Ramos (cell line): ENCODE measurements at regions not wholly inside any gene's neighbourhood (a gene's known extent, or its start where the extent isn't known, plus 50 kb on each side); places are given as distances from the start of the nearest gene placed in this dataset.

ENCODE experiments used
- in situ Hi-C: fragments of 300-500 bp; cut with MboI; formaldehyde crosslinking; loops from one replicate; pipeline ENCODE4 v1.14.3; 2022; ENCODE audit warnings: low sequenced_read_pairs; ENCODE audit not compliant: unreplicated experiment

DNA sequence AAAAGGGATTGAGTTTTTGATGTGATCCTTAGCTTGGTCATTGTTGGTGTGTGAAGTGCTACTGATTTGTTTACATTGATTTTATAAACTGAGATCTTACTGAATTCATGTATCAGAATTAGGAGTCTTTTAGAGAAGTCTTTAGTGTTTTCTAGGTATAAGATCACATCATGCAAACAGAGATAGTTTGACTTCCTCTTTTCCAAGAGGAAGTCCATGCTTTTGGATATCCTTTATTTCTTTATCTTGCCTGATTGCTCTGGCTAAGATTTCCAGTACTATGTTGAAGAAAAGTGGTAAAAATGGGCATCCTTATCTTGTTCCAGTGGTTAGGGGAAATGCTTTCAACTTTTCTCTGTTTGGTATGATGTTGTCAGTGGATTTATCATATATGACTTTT, 561.2 kb upstream of the SLITRK1 start:
- in situ Hi-C loops, result no loop called here

DNA sequence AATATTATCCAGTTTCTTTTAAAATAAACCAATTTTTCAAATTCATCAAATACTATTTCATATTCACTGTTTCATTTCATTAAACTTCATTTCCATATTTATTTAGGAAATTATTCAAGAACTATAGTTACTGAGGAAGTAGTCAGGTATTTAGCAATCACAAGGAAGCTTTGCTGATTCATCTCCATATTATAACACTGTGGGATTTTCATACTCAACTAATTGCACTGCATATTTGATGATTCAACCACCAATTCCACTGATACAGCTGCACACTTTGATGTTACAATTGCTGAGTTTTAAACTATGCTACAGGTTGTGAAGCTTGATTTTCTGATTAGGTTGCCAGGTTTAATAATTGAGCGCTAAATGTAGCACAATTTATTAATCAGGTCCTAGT, 556.8 kb upstream of the SLITRK1 start:
- in situ Hi-C loops, result no loop called here

DNA sequence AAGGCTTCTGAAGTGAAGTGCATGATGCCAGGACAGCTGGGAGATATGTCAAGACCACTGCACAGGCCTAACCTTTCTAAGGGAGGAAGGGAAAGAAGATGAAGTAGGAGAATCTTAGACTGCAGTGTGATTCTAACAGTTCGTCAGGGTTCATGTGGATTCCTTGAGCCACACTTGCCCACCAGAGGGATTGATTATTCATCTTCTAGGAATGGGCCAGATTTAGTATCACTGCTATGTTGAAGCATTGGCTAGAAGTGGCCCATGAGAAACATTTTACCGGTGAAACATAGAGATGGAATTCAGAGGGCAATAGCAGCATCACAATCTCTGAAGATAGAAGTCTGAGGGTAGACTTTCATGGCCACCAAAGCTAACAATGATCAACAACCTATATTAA, 550.8 kb upstream of the SLITRK1 start:
- in situ Hi-C loops, result no loop called here

DNA sequence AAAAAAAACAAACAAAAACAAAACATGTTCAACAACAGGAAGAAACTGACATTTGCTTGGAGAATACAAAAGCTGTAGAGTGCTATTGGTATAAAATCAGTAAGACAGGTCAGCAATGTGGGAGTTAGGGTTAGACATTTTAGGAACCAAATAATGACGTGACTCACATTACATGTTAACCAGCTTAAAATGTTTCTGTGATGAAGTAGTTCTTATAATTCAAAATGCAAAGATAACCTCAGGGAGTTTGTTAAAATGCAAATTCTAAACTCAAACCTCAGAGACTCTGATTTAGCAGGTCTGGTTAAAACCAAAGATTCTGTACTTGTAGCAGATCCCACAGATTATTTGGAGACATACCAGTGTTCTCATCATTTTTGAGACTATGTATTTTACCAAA, 549.4 kb upstream of the SLITRK1 start:
- in situ Hi-C loops, result no loop called here

DNA sequence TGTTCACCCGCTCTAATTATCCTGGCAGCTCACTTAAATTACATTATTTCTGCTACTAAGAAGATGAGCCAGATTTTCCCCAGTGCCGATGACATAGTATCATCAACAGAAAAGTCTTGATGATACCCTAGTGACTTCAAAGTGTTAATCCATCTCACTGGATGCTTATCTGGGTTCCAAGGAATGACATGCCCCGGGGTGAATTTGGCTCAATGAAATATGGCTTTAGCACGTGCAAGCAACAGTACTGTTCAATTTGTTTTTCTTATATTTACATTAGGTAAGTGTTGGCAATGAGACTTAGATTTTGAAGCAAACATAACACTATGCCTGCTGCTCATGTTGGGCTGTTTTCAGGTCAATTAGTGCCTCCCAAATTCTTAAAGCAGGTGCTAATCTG, 548.2 kb upstream of the SLITRK1 start:
- in situ Hi-C loops, result no loop called here

DNA sequence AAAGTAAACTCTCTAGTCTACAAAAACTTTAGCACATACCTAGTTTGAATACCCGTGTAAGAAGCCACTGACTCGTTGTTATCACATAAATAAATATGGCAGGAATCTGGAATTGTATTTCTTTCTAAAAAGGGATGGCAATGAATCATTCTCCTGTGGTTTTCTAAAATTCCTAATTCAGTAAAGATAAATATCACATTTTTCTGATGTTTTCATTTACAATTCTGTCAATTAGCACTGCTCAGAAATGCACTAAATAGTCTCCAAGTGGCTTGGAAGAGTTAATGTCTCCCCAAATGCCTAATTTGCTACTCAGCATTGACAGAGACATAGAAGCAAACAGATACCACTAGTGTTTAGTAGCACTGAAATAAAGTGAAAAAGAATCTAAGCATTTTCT, 547.7 kb upstream of the SLITRK1 start:
- in situ Hi-C loops, result no loop called here

DNA sequence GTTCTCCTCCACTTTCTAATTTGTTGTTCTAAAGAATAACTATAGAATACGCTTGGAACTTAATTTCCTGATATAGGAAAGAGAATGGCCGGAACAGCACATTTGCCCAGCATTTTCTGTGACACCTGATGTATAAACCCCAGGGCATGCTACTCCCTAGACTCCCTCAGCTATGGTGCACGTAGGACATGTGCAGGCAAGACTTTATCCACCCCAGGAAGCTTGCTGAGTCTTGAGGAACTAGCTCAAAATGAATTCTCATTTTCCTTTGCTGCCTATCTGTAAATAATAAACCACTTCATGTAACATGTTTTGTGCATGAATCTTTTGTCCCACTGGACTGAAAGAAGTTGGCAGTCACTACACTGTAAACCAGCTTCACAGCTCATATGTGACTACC, 535.8 kb upstream of the SLITRK1 start:
- in situ Hi-C loops, result no loop called here

DNA sequence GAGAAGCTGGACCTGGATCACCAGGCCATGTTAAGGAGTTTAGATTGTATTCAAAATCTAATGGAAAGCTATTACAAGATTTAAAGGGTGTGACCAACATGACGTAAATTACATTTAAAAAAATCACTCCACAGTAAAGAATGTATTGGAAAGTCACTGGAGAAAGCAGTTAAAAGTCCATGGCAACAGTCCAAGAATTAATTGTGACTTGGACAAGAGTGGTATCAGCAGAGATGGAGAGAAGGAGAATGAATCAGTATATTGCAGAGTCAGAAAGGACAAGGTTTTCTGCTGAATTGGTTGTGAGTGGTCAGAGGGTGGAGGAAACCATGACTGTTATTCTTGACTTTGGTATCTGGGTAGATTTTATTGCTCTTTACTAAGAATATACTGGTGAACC, 535.1 kb upstream of the SLITRK1 start:
- in situ Hi-C loops, result no loop called here

DNA sequence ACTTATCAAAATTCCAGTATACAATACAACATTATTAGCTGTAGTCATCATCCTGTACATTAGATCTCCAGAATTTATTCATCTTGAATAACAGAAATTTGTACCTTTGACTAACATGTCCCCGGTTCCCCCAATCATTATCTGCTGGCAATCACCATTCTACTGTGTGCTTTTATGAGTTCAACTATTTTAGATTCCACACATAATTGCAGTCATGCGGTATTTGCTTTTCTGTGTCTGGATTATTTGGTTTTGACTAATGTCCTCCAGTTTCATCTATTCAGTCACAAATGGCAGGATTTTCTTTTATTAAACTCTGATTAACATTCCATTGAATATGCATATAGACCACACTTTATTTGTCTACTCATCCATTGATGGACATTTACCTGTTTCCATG, 530.7 kb upstream of the SLITRK1 start:
- in situ Hi-C loops, result no loop called here

DNA sequence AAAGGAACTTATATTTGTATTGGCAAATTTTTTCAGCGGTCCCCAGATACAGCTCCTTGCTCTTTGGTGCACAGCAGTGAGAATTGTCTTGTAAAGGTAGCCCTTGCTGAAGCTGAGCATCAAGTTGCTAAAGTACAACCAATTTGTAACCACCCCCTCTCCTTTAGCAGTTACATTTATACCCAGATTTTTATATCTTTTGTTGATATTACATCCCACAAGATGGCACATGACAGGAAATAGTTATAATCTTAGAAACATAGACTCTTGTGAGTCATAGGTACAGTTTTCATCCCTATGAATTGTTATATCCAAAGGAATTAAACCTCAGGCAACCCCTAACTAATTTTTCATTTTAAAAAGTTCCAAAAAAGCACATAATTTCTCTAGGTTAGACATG, 523.0 kb upstream of the SLITRK1 start:
- in situ Hi-C loops, result no loop called here

DNA sequence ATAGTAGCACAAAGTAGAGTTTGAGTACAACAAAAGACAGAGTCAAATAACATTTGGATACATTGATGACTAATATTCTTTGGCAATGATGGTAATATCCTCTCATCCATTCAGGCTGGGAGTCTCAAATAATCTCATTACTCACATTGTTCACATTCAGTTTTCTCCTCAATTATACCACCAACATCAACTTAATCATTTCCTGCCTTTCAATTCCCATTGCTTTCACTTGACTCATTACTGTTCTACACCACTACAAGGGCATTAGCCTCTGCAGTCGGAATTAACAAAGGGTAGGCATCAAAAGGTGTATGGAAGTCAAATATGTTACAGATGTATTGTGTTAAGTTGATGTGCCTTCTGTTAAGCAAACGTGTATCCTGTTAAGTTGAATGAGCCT, 518.4 kb upstream of the SLITRK1 start:
- in situ Hi-C loops, result no loop called here

DNA sequence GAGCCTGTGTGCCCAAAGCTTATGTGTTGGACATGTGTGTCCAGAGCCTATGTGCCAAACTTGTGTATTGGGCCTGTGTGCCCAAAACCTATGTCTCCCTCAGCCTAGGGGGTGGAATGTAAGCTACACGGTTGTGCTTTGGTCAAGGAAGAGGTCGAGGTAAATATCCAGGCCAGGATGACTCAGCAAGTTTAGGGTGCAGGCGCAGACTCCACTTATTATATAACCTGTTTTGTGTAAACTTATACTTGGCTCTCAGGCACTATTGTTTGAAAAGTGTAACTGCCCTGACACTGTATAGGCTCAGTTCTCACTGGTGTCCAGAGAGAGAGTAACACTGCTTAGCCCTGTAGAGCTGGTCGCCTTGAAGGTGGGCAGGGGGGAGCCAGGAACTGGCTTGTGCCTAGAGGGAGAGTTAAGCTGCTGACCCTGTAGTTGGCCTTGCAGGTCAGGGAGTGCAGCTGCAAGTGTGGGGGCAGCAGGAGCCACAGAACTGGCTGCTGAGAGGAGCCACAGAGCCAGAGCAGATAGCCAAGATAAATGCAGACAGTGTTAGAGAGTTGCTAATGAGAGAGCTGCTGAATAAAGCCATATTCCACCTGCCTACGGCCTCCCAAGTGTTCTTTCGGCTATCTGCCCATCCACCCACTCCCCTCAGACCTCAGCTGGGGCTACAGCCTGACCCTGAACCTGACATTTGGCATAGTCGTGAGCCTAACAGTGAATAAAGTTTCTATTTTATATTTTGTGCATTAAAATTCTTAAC, 517.2 kb upstream of the SLITRK1 start:
- in situ Hi-C loops, result no loop called here

DNA sequence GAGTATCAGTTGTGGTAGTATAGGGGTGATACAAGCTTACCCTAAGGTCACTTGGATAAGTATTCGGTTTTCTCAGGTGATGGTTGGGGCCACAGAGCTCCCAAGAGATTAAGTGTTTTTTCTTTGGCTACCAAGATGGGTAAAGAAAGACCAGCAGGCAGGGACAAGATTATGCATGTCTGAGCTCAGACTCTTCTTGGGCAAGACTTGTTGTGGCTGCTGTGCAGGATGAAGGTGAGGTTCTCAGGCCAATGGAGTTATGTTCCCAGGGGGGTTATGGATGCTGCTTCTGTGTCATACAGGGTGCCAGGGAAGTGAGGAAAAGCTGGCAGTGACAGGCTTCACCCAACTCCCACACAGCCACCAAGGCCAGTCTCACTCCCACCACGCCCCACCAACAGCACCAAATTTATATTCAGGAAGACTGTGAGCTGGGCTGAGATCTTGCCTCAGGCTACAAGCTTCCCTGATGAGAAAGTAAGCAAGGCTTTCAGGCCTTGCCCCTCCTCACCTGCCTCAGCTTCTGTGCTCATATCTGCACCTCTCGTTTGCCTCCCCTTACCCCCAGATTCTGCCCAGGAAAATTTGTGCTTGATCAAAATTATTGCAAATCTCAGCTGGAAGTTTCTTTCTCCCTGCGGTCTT, 511.8 kb upstream of the SLITRK1 start:
- in situ Hi-C loops, result no loop called here

DNA sequence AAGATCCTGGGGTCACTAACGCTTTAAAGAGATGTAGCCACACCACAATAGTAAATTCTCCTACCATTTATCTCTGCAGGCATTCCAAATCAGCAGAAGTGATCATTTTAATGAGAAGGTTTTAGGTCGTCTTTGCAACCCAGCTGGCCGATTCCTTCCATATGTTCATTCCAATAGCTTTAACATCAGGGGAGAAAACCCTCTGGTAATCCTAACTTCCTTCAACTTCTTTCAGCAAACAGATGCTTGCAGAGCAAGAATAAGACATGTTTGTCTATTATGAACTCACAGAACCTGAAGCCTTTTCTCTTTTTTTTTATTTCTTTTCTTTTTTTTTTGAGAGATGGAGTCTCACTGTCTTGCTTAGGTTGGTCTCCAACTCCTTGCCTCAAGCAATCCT, 498.6 kb upstream of the SLITRK1 start:
- in situ Hi-C loops, result no loop called here

DNA sequence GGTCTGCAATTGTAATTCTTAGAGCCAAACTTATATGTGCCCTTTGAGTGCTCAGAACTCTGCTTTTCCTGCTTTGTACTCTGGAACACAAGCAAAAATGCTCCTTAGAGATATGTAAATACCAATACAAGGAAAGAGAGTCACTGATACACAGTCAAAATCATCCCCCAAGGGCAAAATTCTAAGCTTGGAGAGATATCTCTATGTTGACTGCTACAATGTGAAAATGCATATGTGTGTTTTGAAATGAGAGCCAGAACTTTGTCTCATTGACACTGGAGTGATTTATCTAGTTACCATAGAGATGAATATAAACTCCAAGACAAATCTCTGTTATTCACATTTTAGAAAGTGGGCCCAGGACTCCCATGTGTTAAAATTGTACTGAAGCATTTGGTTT, 494.8 kb upstream of the SLITRK1 start:
- in situ Hi-C loops, result no loop called here

DNA sequence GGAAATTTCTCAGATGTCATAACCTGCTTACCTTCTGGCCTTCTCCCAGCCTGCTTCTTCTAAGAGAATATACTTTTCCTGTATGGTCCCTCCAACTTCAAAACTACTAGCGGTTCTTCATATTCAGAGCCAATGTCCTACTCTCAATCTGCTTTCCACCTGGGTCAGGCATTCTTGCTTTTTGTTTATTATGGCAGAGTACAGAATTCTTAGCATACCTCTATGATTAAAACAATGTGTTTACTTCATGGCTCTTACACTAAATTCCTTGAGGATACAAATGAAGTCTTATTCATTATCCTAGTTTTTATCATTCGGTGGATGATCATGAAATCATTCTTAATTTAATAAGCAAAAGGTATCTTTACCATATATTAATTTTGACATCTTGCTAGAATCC, 484.2 kb upstream of the SLITRK1 start:
- in situ Hi-C loops, result no loop called here

DNA sequence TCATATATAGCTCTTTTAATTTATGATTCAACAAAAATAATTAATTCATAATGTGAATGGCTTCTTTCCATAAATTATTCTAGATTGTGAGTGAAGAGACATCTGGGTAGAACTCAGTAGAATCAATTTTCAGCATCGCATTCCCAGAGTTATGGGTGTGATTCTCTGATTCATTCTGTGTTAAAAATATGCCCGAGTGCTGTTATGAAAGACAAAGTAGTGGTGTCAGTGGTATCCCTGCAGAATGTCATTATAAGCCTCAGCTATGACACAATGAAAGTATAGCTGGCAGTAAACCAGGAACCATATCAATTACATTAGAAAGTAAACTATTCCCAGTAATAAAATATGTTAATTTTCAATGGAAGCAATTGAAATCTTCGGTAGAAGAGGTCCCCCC, 480.5 kb upstream of the SLITRK1 start:
- in situ Hi-C loops, result no loop called here

DNA sequence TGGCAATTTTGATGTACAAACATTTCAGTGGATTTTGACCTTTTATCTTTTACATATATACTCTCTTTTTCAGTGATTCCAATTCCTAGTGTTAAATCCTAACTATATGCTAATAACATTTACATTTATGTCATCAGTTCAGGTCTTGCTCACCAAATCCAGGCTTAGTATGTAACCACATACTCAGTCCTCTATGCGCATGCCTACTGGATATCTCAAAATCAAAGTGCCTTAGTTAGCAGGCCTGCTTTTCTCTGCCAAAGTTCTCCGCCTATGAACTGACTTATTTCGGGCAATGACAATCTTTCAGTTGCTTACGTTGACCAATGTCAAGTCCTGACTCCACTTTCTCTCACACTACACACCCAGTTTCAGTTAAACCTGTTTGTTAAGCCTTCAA, 478.5 kb upstream of the SLITRK1 start:
- in situ Hi-C loops, result no loop called here

DNA sequence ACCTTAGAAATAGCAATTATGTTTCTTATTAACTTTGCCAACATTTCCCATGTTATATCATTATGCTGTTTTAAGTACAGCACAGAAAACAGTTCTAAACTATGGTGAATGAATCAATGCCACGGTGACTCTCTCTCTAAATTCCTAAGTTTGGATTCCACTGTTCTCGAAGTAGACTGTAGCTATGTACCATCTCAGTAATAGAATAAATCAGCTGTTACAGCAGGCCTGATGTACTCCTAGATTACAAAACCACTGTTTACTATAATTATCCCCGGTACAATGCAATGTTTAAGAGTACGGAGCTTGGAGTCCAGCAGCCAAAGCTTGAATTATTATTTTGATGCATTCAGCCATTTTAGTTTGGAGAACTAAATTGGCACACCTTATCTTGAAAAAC, 476.3 kb upstream of the SLITRK1 start:
- in situ Hi-C loops, result no loop called here

DNA sequence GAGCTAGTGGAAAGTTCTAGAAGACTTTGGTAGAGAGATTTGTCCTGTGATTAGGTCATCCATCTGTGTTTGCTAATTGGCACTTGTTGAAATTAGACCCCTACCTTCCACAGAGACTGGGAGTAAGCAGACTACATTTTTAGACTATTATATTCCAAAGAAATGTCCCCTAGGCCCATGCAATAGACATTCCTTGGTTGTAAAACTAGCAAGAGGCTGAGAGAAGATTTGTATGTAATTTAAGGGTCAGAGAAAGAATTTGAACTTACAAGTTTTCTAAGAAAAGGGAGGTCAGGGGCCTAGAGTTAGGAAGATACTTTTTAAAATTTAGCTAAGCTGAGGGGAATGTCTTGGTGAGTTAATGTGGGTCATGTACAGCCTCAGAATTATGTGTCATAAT, 470.7 kb upstream of the SLITRK1 start:
- in situ Hi-C loops, result no loop called here

DNA sequence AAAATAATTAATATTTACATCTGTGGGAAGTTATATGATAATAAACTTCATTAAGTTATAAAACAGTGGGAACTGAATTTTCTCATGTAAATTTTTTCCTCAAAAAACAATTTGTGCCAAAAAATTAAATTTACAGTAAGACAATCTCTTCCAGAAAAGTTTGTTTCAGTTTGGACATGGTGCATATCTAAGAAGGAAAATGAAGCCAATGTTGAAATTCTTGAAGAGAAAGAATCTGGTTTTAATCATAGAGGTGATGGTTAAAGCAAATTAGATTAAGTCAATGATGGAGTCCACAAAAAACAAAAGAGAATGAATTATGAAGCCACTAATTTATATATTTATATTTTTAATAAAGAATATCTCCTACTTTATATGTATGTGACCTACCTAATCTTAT, 457.2 kb upstream of the SLITRK1 start:
- in situ Hi-C loops, result no loop called here

DNA sequence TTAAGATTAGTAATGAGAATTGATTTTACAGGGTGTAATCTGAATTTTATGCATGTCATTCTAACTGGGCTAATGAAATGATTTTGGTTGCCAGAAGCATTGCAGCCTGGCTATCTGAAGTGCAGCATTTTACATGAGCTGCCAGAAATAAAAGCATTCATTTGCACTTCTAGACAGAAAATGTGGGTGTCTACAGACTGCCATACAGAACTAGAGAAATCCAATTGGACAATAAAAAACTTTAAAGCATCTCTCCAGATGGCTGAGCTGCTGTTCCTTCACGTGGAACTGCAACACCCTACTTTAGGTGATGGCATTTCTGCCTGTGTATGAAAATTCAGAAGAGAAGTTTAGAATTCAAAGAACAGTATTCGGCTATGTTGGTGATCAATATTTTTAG, 450.1 kb upstream of the SLITRK1 start:
- in situ Hi-C loops, result no loop called here
